Adrenal gland (tissue), 5 donors: ENCODE measurements at regions not wholly inside any gene's neighbourhood (a gene's known extent, or its start where the extent isn't known, plus 50 kb on each side); places are given as distances from the start of the nearest gene placed in this dataset.

Experiments used
- CTCF ChIP-seq, 6 experiments: fragments of 450-650 bp in 4 of 6; fragments of 200-600 bp in 2 of 6; sonication (generic) in 1 of 6; IDR thresholded peaks; 1 replicate in 5 of 6; 2 replicates in 1 of 6; pipeline versions ENCODE4 v1.5.1 to v1.8.0; 2016 to 2021; ENCODE audit warnings: antibody characterized with exemption in 6 of 6, mild to moderate bottlenecking in 2 of 6, moderate library complexity in 1 of 6
- POLR2A ChIP-seq, 2 donors: fragments of 450-650 bp; IDR thresholded peaks; one replicate each; pipeline ENCODE4 v1.6.1; 2017; ENCODE audit warnings: antibody characterized with exemption in 2 of 2, mild to moderate bottlenecking in 2 of 2, moderate library complexity in 1 of 2
- donor health status: DM: no; HTN: no; CAD: no.

GRCh38 chr1:69479734-69480133, 88.0 kb upstream of the LRRC7 start:
- TF ChIP-seq CTCF (IDR thresholded peaks at IDR 0.05) (no peak), POLR2A (IDR thresholded peaks at IDR 0.05) (no peak)
